Activated T-cell treated with anti-CD3 and anti-CD28 coated beads for 48 hours (primary cell): ENCODE measurements at regions not wholly inside any gene's neighbourhood (a gene's known extent, or its start where the extent isn't known, plus 50 kb on each side); places are given as distances from the start of the nearest gene placed in this dataset.
"Not testable (repeated sequence)": the region's sequence is repeated elsewhere in the genome, so short reads cannot be mapped to it uniquely, and the experiment has no call there.

Experiments used
- DNase-seq: peaks from one replicate; pipeline ENCODE4 v3.0.0-alpha.2; 2020; ENCODE audit warnings: low read depth

GRCh38 chr21:33993286-33994231 is 78.0 kb upstream of the ATP5PO start:
- DNase-seq = no peak

- not testable (repeated sequence) for DNase-seq
Observed at GRCh38 chr21:33992412-33992811, 76.8 kb upstream of the ATP5PO start.

- DNase-seq = no peak
Observed at GRCh38 chr21:33991133-33991532, 75.5 kb upstream of the ATP5PO start.

GRCh38 chr21:33989440-33989839 is 73.8 kb upstream of the ATP5PO start:
- DNase-seq = no peak

GRCh38 chr21:33988237-33989017 is 72.8 kb upstream of the ATP5PO start:
- DNase-seq = no peak

GRCh38 chr21:33987461-33987860 is 71.9 kb upstream of the ATP5PO start:
- no peak for DNase-seq

- DNase-seq = no peak
Observed at GRCh38 chr21:33985117-33986050, 69.8 kb upstream of the ATP5PO start.

- DNase-seq = no peak
Observed at GRCh38 chr21:33984021-33984481, 68.4 kb upstream of the ATP5PO start.

GRCh38 chr21:33981391-33982101 is 65.9 kb upstream of the ATP5PO start:
- DNase-seq = no peak

- DNase-seq = no peak
Observed at GRCh38 chr21:33980276-33980916, 64.8 kb upstream of the ATP5PO start.

GRCh38 chr21:33978585-33978984 is 63.0 kb upstream of the ATP5PO start:
- no peak for DNase-seq

- DNase-seq = no peak
Observed at GRCh38 chr21:33977721-33978369, 62.2 kb upstream of the ATP5PO start.

GRCh38 chr21:33977017-33977720 is 61.6 kb upstream of the ATP5PO start:
- no peak for DNase-seq

GRCh38 chr21:33976082-33977016 is 60.7 kb upstream of the ATP5PO start:
- DNase-seq = peak; percentile 57

- peak; percentile 63 for DNase-seq
Observed at GRCh38 chr21:33975548-33976081, 60.0 kb upstream of the ATP5PO start.

- no peak for DNase-seq
Observed at GRCh38 chr21:33974513-33975468, 59.2 kb upstream of the ATP5PO start.

GRCh38 chr21:33973268-33973667 is 57.7 kb upstream of the ATP5PO start:
- no peak for DNase-seq
